Stomach (tissue), 8 donors: ENCODE measurements at regions not wholly inside any gene's neighbourhood (a gene's known extent, or its start where the extent isn't known, plus 50 kb on each side); places are given as distances from the start of the nearest gene placed in this dataset.

ENCODE experiments used
- DNase-seq, 2 donors: peaks; one replicate each; pipeline versions ENCODE4 v3.0.0 to v3.0.0-alpha.2; 2013 to 2019
- H3K27ac ChIP-seq, 5 donors: fragments of 200-600 bp in 4 of 5; sonication (generic) in 4 of 5; one replicate each; pipeline ENCODE4 v1.5.1; 2013 to 2019; ENCODE audit warnings: mild to moderate bottlenecking in 1 of 5, moderate library complexity in 1 of 5
- H3K27me3 ChIP-seq, 3 donors: fragments of 200-600 bp; sonication (generic); one replicate each; pipeline ENCODE4 v1.5.1; 2017 to 2019; ENCODE audit warnings: mixed run types in 1 of 3
- H3K36me3 ChIP-seq, 4 donors: fragments of 200-600 bp; sonication (generic); 1 replicate in 3 of 4; 2 replicates in 1 of 4; pipeline ENCODE4 v1.5.1; 2016 to 2019
- H3K4me1 ChIP-seq, 4 donors: fragments of 200-600 bp; sonication (generic); one replicate each; pipeline ENCODE4 v1.5.1; 2016 to 2019
- H3K4me3 ChIP-seq, 4 donors: fragments of 200-600 bp; sonication (generic) in 3 of 4; one replicate each; pipeline ENCODE4 v1.5.1; 2016 to 2019; ENCODE audit warnings: mild to moderate bottlenecking in 1 of 4
- H3K9me3 ChIP-seq, 4 donors: fragments of 200-600 bp; sonication (generic); one replicate each; pipeline ENCODE4 v1.5.1; 2016 to 2019
- EP300 ChIP-seq: sonication (generic); formaldehyde crosslinking; IDR thresholded peaks from one replicate; pipeline ENCODE4 v1.6.1; 2017; ENCODE audit warnings: antibody characterized with exemption
- POLR2A ChIP-seq, 4 donors: fragments of 450-650 bp; IDR thresholded peaks; one replicate each; pipeline ENCODE4 v1.6.1; 2016; ENCODE audit warnings: antibody characterized with exemption in 4 of 4, control low read depth in 2 of 4, mild to moderate bottlenecking in 1 of 4, moderate library complexity in 1 of 4
- POLR2AphosphoS5 ChIP-seq, 3 donors: sonication (generic); formaldehyde crosslinking; IDR thresholded peaks; one replicate each; pipeline ENCODE4 v1.6.1; 2016; ENCODE audit warnings: antibody characterized with exemption in 3 of 3
- WGBS, 5 donors: extraction: QIAGEN DNeasy Blood & Tissue Kit in 3 of 5; methylation state at CpG; one replicate each; pipeline versions ENCODE4 v1.1.5 to v1.1.7; 2013 to 2018; 5-methylcytosine and 5-hydroxymethylcytosine counted together
- intact Hi-C: fragments of 100-400 bp; cut with DNase I; formaldehyde crosslinking; loops from one replicate; pipeline ENCODE4 v1.15.1; 2023; ENCODE audit warnings: low total_unique reads
- TF ChIP-seq, protein P1 (sequence below), 7 experiments: fragments of 450-650 bp in 4 of 7; fragments of 200-600 bp in 3 of 7; sonication (generic) in 3 of 7; IDR thresholded peaks; one replicate each; pipeline ENCODE4 v1.5.1; 2016 to 2019; ENCODE audit warnings: antibody characterized with exemption in 7 of 7, control low read depth in 2 of 7, mild to moderate bottlenecking in 1 of 7
- donor health status: healthy with polysubstance abuse.
- donor health status: Bipolar disorder and iron deficiency.
- donor health status: healthy.

DNA sequence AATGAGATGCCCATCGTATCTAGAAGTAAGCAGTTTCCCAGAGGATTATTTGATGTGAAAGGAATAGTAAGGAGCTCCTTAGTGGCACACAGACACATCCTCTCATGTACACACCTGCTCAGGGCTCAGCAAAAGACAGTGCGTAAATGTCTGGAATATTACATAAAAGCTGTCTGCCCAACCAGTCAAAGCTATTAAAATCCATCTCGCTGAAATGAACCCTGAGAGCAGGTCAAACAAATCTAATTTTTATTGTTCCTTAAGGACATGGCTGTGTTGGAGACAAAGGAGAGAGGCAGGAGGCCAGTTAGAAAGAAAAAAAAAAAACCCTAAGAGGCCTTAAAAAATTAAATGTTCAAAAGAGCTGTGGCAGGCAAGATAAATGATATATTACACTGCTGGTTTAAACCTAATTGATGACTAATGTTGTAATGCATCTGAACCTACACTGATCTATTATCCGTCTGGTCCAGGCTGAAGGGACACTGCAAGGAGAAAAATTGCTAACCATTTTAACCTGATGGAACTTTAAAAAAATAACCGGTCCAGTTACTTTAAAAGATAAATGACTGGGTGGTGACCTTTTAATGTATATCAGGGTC, 58.5 kb upstream of the FGGY start:
- 81 to 90% (median 81%) methylated on average over 5 of the region's 5 CpGs for WGBS, 5 donors
- no peak for DNase-seq
- Histone ChIP-seq H3K4me3 (no peak overlapping the region), H3K4me1 (no peaks in the 10 kb centered on the region), H3K9me3 (no peaks in the 10 kb centered on the region), H3K36me3 (no peaks in the 10 kb centered on the region), H3K27ac (no peak overlapping the region), H3K27me3 (no peaks in the 10 kb centered on the region)
- TF ChIP-seq POLR2A (IDR thresholded peaks at IDR 0.05) (no peak), POLR2AphosphoS5 (IDR thresholded peaks at IDR 0.05) (no peak), EP300 (no peak)
- TF ChIP-seq, protein P1, sequence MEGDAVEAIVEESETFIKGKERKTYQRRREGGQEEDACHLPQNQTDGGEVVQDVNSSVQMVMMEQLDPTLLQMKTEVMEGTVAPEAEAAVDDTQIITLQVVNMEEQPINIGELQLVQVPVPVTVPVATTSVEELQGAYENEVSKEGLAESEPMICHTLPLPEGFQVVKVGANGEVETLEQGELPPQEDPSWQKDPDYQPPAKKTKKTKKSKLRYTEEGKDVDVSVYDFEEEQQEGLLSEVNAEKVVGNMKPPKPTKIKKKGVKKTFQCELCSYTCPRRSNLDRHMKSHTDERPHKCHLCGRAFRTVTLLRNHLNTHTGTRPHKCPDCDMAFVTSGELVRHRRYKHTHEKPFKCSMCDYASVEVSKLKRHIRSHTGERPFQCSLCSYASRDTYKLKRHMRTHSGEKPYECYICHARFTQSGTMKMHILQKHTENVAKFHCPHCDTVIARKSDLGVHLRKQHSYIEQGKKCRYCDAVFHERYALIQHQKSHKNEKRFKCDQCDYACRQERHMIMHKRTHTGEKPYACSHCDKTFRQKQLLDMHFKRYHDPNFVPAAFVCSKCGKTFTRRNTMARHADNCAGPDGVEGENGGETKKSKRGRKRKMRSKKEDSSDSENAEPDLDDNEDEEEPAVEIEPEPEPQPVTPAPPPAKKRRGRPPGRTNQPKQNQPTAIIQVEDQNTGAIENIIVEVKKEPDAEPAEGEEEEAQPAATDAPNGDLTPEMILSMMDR (IDR thresholded peaks at IDR 0.05): no peak
- intact Hi-C loops: no loop called here

DNA sequence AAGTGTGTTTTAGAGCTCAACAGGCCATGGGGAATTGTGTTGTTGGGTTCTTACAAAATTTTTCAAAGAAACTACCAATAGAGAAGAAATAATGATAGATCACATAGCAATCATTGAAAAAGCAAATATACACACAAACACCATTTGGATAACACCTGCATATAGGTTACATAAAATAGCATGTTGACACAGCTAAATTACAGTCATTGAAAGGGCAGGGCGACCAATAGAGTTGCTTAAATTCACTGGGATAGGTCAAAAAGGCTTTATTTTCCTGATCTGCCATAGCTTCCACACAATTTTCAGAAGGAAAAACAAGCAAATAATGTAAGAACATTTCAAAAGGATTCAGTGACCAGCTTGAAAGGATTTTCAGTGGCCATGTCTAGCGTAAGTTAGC, 57.9 kb upstream of the FGGY start:
- intact Hi-C loops: no loop called here
- H3K9me3 ChIP-seq: no peaks in the 10 kb centered on the region
- no peak overlapping the region for H3K4me3 ChIP-seq
- H3K4me1 ChIP-seq: no peaks in the 10 kb centered on the region
- no peak for DNase-seq
- TF ChIP-seq, protein P1 (IDR thresholded peaks at IDR 0.05): no peak
- TF ChIP-seq EP300 (no peak), POLR2AphosphoS5 (IDR thresholded peaks at IDR 0.05) (no peak), POLR2A (IDR thresholded peaks at IDR 0.05) (no peak)
- no peak overlapping the region for H3K27ac ChIP-seq
- no peaks in the 10 kb centered on the region for H3K27me3 ChIP-seq
- WGBS, 5 donors: 87 to 98% (median 91%) methylated on average over 2 of the region's 2 CpGs
- H3K36me3 ChIP-seq: no peaks in the 10 kb centered on the region

DNA sequence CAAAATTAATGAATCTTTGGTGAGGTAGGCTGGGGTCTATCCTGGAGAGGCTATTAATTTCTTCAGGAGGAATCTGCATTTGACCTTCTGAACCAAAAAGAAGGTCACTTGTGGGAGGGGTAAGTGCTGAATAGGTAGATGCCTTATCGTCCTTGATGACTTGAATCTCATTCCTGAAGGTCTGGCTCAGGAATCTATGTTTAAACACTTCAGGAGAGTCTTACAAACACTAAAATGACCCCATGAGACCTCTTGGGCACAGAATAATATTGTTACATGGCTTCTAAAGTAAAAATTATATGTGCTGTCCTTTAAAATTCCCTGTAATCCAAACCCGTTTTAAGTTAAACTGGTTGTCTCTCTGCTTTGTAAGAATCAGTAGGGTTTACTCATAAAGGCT, 55.0 kb upstream of the FGGY start:
- 63 to 78% (median 71%) methylated on average over 2 of the region's 2 CpGs for WGBS, 5 donors
- Histone ChIP-seq H3K4me3 (no peak overlapping the region), H3K9me3 (peaks cover 0 to 6% (median 4%) of the 10 kb centered on the region in 4 donors), H3K27me3 (no peaks in the 10 kb centered on the region), H3K36me3 (no peaks in the 10 kb centered on the region), H3K4me1 (no peaks in the 10 kb centered on the region), H3K27ac (peak overlapping the region in 3 of 5 donors; percentile 9 to 40 (median 25))
- intact Hi-C loops: no loop called here
- TF ChIP-seq EP300 (no peak), POLR2AphosphoS5 (IDR thresholded peaks at IDR 0.05) (no peak), POLR2A (IDR thresholded peaks at IDR 0.05) (no peak)
- TF ChIP-seq, protein P1 (IDR thresholded peaks at IDR 0.05): no peak
- no peak for DNase-seq

DNA sequence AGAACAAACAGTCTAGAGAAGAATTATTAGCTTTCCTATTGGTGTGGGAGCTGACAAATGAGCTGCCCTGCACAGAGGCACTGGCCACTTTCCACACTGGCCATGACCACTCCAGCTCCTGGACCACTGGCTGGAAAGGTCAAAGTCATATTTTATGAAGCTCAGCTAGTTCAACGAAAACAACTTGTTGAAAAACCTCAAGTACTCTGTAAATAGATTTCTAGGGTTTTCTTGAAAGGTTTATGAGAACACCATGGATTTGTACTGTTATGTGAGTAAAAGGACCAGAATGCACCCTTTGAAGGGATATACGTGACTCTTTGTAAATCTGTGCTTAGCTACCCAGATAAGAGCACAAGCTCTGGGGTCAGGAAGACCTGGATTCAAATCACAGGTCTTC, 54.5 kb upstream of the FGGY start:
- Histone ChIP-seq H3K36me3 (no peaks in the 10 kb centered on the region), H3K4me3 (no peak overlapping the region), H3K27me3 (no peaks in the 10 kb centered on the region), H3K4me1 (no peaks in the 10 kb centered on the region), H3K27ac (peak overlapping the region in 3 of 5 donors; percentile 9 to 40 (median 25)), H3K9me3 (peaks cover 0 to 10% (median 7%) of the 10 kb centered on the region in 4 donors)
- intact Hi-C loops: no loop called here
- WGBS, 5 donors: 43 to 71% (median 68%) methylated on average over 2 of the region's 2 CpGs
- no peak for DNase-seq
- TF ChIP-seq EP300: no peak
- no peak for TF ChIP-seq POLR2AphosphoS5 (IDR thresholded peaks at IDR 0.05)
- TF ChIP-seq, protein P1 (IDR thresholded peaks at IDR 0.05): no peak
- TF ChIP-seq POLR2A (IDR thresholded peaks at IDR 0.05): no peak
